ENCODE measurements at regions not wholly inside any gene's neighbourhood (a gene's known extent, or its start where the extent isn't known, plus 50 kb on each side); places are given as distances from the start of the nearest gene placed in this dataset.

GRCh38 chr14:85947461-85948139, 417.7 kb downstream of the FLRT2 start:
- Mint-ChIP-seq H3K27me3 (no peaks in the 10 kb centered on the region), H3K36me3 (peaks cover 12% of the 10 kb centered on the region), H3K4me3 (no peak overlapping the region), H3K9me3 (peaks cover 6% of the 10 kb centered on the region), H3K4me1 (no peaks in the 10 kb centered on the region), H3K27ac (no peak overlapping the region)
- ATAC-seq (ENCODE audit: low read depth) (no peak), DNase-seq (no peak)
- POLR2A ChIA-PET = no interaction called here

GRCh38 chr14:85943192-85943591, 413.2 kb downstream of the FLRT2 start:
- no peaks in the 10 kb centered on the region for H3K27me3 Mint-ChIP-seq
- no peak for ATAC-seq (ENCODE audit: low read depth)
- POLR2A ChIA-PET = no interaction called here
- H3K36me3 Mint-ChIP-seq = peaks cover 25% of the 10 kb centered on the region
- peaks cover 10% of the 10 kb centered on the region for H3K9me3 Mint-ChIP-seq
- no peak overlapping the region for H3K4me3 Mint-ChIP-seq
- no peak overlapping the region for H3K27ac Mint-ChIP-seq
- no peak for DNase-seq
- peaks cover 3% of the 10 kb centered on the region for H3K4me1 Mint-ChIP-seq

- Mint-ChIP-seq H3K36me3 (peaks cover 16% of the 10 kb centered on the region), H3K27ac (peak overlapping the region; percentile 90)
Observed at GRCh38 chr14:85934886-85935254, 404.9 kb downstream of the FLRT2 start.

DNA sequence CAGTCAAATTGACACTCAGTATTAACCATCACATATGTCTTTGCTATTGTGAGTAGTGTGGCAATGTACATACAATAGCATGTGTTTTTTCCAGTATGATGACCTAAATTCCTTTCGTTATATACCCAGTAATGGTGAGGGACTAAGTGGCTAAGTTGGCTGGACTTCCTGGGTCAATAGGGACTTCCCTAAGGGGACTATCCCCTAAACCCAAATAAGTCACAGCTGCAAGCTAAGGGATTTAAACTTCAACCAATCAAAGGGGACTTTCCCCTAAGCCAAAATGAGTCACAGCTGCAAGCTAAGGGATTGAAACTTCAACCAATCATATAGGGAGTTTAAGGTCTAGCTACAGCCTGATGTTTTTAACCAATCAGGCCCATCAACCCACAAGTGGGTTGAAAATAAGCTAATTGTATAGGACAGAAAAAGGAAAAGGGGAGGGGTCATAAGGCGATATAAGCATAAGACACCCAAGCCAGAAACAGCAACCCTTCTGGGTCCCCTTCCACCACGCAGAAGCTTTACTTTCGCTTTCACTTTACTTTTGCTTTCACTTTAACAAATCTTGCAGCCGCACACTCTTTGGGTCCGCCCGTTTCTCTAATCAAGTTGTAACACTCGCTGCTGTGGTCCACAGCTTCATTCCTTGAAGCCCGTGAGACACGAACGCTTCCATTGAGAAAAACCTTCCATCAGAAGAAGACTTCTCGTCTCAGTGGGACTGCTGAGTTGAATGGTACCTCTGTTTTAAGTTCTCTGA, 404.4 kb downstream of the FLRT2 start:
- peaks cover 10% of the 10 kb centered on the region for H3K9me3 Mint-ChIP-seq
- peak; percentile 48 for DNase-seq
- peak overlapping the region; percentile 90 for H3K27ac Mint-ChIP-seq
- no peaks in the 10 kb centered on the region for H3K27me3 Mint-ChIP-seq
- peaks cover 16% of the 10 kb centered on the region for H3K36me3 Mint-ChIP-seq
- peak overlapping the region; percentile 87 for H3K4me3 Mint-ChIP-seq
- peaks cover 8% of the 10 kb centered on the region for H3K4me1 Mint-ChIP-seq
- POLR2A ChIA-PET = interaction anchor here (0.9 kb wide), 1 partner anchor 11 kb away, joined by 3 read pairs; no protein-coding TSS in a partner anchor
- peak; percentile 98 for ATAC-seq (ENCODE audit: low read depth)

More at GRCh38 chr14:85934886-85935254, 404.9 kb downstream of the FLRT2 start:
- ATAC-seq (ENCODE audit: low read depth) (peak; percentile 35), DNase-seq (no peak)
- H3K27me3 Mint-ChIP-seq = no peaks in the 10 kb centered on the region
- POLR2A ChIA-PET = interaction anchor here (0.9 kb wide), 1 partner anchor 10 kb away, joined by 3 read pairs; no protein-coding TSS in a partner anchor
- peak overlapping the region; percentile 87 for H3K4me3 Mint-ChIP-seq
- H3K4me1 Mint-ChIP-seq = peaks cover 8% of the 10 kb centered on the region
- peaks cover 10% of the 10 kb centered on the region for H3K9me3 Mint-ChIP-seq

DNA sequence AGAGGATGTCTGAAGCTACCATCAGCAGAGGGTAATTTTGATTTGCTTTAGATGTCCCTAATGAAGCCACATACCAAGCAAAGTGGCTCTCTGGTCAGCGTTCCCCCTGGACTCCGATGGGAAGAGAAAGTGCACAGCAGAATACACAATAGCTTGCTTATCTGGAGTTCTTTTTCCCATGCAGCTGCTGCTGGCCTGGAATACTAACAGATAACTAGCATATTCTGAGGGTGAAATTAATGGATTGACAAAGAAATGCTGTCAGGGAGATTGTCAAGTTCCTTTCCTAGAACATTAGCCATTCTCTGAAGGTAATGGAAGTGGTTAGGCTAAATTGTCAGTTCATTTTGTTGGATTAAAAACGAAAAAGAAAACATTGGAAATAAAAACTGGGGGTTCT, 391.3 kb downstream of the FLRT2 start:
- H3K9me3 Mint-ChIP-seq = peaks cover 2% of the 10 kb centered on the region
- H3K4me3 Mint-ChIP-seq = no peak overlapping the region
- POLR2A ChIA-PET = no interaction called here
- DNase-seq = no peak
- no peaks in the 10 kb centered on the region for H3K36me3 Mint-ChIP-seq
- no peak for ATAC-seq (ENCODE audit: low read depth)
- H3K27ac Mint-ChIP-seq = no peak overlapping the region
- no peaks in the 10 kb centered on the region for H3K4me1 Mint-ChIP-seq
- H3K27me3 Mint-ChIP-seq = no peaks in the 10 kb centered on the region

DNA sequence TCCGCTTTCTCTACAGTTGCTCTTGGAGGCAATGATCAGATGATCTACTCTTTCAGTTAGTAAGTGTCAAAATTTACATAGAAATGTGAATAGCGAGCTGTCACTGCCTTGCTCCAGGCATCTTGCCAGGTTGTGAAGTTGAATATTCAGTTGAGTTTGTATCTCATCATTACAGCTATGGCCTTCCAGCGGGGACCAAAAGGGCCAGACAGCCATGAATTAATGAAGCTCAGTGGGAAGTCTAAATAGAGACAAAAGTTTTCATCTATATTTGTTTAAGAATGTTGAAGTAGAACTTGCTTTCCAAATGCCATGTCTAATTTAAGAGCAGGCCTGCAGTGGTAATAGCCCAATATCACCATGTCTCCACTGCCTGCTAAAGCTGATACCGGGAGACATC, 387.8 kb downstream of the FLRT2 start:
- Mint-ChIP-seq H3K36me3 (no peaks in the 10 kb centered on the region), H3K4me3 (no peak overlapping the region), H3K27ac (no peak overlapping the region), H3K4me1 (no peaks in the 10 kb centered on the region), H3K9me3 (peaks cover 4% of the 10 kb centered on the region), H3K27me3 (no peaks in the 10 kb centered on the region)
- ATAC-seq (ENCODE audit: low read depth) (no peak), DNase-seq (no peak)
- POLR2A ChIA-PET = no interaction called here

- H3K27me3 Mint-ChIP-seq = no peaks in the 10 kb centered on the region
- no peaks in the 10 kb centered on the region for H3K36me3 Mint-ChIP-seq
- DNase-seq = no peak
- no peak overlapping the region for H3K27ac Mint-ChIP-seq
- H3K4me3 Mint-ChIP-seq = no peak overlapping the region
- POLR2A ChIA-PET = no interaction called here
- no peak for ATAC-seq (ENCODE audit: low read depth)
- H3K9me3 Mint-ChIP-seq = peaks cover 4% of the 10 kb centered on the region
- no peaks in the 10 kb centered on the region for H3K4me1 Mint-ChIP-seq
Observed at GRCh38 chr14:85915711-85916110, 385.8 kb downstream of the FLRT2 start.

- Mint-ChIP-seq H3K4me1 (no peaks in the 10 kb centered on the region), H3K36me3 (no peaks in the 10 kb centered on the region), H3K27ac (no peak overlapping the region), H3K27me3 (no peaks in the 10 kb centered on the region), H3K4me3 (no peak overlapping the region), H3K9me3 (peaks cover 3% of the 10 kb centered on the region)
- no peak for ATAC-seq (ENCODE audit: low read depth)
- POLR2A ChIA-PET = no interaction called here
- DNase-seq = no peak
Observed at GRCh38 chr14:85912141-85912540, 382.2 kb downstream of the FLRT2 start.

DNA sequence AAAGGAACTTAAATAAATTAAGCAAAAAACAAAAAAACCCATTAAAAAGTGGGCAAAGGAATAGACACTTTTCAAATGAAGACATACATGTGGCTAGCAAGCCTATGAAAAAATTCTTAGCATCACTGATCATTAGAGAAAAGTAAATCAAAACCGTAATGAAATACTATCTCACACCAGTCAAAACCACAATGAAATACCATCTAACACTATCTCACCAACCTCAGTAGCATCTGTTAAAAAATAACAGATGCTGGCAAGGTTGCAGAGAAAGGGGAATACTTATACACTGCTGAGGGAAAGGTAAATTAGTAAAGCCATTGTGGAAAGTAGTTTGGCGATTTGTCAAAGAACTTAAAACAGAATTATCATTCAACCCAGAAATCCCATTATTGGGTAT, 381.1 kb downstream of the FLRT2 start:
- ATAC-seq (ENCODE audit: low read depth) = no peak

DNA sequence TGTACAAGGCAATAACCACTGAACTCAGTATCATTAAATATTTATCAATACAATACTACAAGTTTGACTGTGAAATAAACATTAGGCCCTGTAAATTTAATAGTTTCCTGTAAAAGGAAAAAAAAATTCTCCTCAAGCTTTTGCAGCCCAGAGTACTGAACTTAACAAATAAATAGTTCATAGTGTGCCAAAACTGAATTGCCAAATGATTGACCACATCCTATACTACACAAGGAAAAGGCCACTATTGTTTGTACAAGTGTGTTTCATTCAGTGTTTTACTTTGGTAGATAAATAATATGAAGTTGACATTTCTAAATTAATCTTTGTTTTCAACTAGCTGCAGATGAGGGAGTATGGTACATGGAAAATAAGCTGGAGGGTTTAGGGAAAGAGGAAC, 379.6 kb downstream of the FLRT2 start:
- POLR2A ChIA-PET = no interaction called here
- Mint-ChIP-seq H3K4me3 (no peak overlapping the region), H3K9me3 (no peaks in the 10 kb centered on the region), H3K36me3 (no peaks in the 10 kb centered on the region), H3K4me1 (no peaks in the 10 kb centered on the region), H3K27me3 (no peaks in the 10 kb centered on the region), H3K27ac (no peak overlapping the region)
- ATAC-seq (ENCODE audit: low read depth) (no peak), DNase-seq (no peak)

More for the DNA sequence above, 381.1 kb downstream of the FLRT2 start:
- Mint-ChIP-seq H3K4me3 (no peak overlapping the region), H3K27me3 (no peaks in the 10 kb centered on the region), H3K9me3 (peaks cover 3% of the 10 kb centered on the region), H3K27ac (no peak overlapping the region), H3K36me3 (no peaks in the 10 kb centered on the region), H3K4me1 (no peaks in the 10 kb centered on the region)
- POLR2A ChIA-PET = no interaction called here
- no peak for DNase-seq

- no peaks in the 10 kb centered on the region for H3K4me1 Mint-ChIP-seq
- ATAC-seq (ENCODE audit: low read depth) (no peak), DNase-seq (no peak)
- H3K9me3 Mint-ChIP-seq = no peaks in the 10 kb centered on the region
- H3K27me3 Mint-ChIP-seq = no peaks in the 10 kb centered on the region
- H3K4me3 Mint-ChIP-seq = no peak overlapping the region
- no peak overlapping the region for H3K27ac Mint-ChIP-seq
- POLR2A ChIA-PET = no interaction called here
- H3K36me3 Mint-ChIP-seq = no peaks in the 10 kb centered on the region
Observed at GRCh38 chr14:85907536-85907935, 377.6 kb downstream of the FLRT2 start.

DNA sequence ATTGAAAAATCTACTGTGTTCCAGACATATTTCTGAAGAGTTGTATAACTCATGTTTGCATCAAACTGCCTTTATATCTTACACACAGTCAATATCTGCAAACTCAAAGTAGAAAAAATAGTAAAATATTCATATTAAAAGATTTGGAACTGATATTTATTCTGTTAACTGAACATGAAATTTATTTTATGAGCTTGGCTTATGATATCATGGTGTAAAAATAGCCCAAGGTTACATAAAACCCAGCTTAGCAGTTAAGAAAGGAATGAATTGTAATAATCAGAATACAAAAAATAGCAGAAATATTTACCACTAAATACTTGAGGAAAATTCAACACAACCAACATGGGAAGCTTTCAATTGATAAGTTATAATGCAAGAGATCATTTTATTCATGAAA, 367.9 kb downstream of the FLRT2 start:
- no peaks in the 10 kb centered on the region for H3K4me1 Mint-ChIP-seq
- POLR2A ChIA-PET = no interaction called here
- H3K36me3 Mint-ChIP-seq = no peaks in the 10 kb centered on the region
- peaks cover 3% of the 10 kb centered on the region for H3K27me3 Mint-ChIP-seq
- peaks cover 1% of the 10 kb centered on the region for H3K9me3 Mint-ChIP-seq
- DNase-seq (no peak), ATAC-seq (ENCODE audit: low read depth) (no peak)
- no peak overlapping the region for H3K27ac Mint-ChIP-seq
- H3K4me3 Mint-ChIP-seq = no peak overlapping the region

DNA sequence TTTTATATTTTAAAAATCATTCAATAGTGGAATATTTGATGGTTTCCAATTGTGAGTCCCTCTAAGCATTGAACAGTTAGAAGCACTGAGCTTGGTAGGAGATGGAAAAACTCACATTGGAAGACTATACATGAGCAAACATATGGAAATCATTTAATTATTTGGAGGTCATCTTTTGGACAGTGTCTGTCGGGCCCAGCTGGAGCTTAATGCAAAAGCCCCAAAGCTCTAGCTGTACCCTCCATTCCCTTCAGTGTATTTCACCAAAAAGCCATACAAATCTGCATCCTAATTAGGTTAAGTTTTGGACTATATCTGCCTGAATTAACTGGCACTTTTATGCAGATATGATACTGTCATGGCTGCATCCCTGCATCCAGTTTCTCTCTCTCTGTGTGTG, 365.7 kb downstream of the FLRT2 start:
- DNase-seq = no peak
- H3K4me1 Mint-ChIP-seq = no peaks in the 10 kb centered on the region
- POLR2A ChIA-PET = no interaction called here
- H3K4me3 Mint-ChIP-seq = no peak overlapping the region
- H3K27ac Mint-ChIP-seq = no peak overlapping the region
- no peak for ATAC-seq (ENCODE audit: low read depth)
- H3K36me3 Mint-ChIP-seq = no peaks in the 10 kb centered on the region
- peaks cover 3% of the 10 kb centered on the region for H3K27me3 Mint-ChIP-seq
- H3K9me3 Mint-ChIP-seq = peaks cover 1% of the 10 kb centered on the region

- POLR2A ChIA-PET = no interaction called here
- Mint-ChIP-seq H3K4me1 (no peaks in the 10 kb centered on the region), H3K9me3 (peaks cover 1% of the 10 kb centered on the region), H3K36me3 (no peaks in the 10 kb centered on the region), H3K4me3 (no peak overlapping the region), H3K27me3 (no peaks in the 10 kb centered on the region), H3K27ac (no peak overlapping the region)
- DNase-seq (no peak), ATAC-seq (ENCODE audit: low read depth) (no peak)
Observed at GRCh38 chr14:85892251-85892650, 362.3 kb downstream of the FLRT2 start.
